CD14-positive monocyte (primary cell): ENCODE measurements at regions not wholly inside any gene's neighbourhood (a gene's known extent, or its start where the extent isn't known, plus 50 kb on each side); places are given as distances from the start of the nearest gene placed in this dataset.

Experiments used
- DNase-seq, 3 donors: peaks; one replicate each; pipeline ENCODE4 v3.0.0-alpha.2; 2011 to 2022
- H2AFZ ChIP-seq: 2 replicates; pipeline ENCODE4 v1.6.0; 2012; ENCODE audit warnings: mild to moderate bottlenecking, low read depth, low read length, inconsistent platforms; ENCODE audit not compliant: insufficient read depth, poor library complexity, severe bottlenecking
- H3K27ac ChIP-seq, 2 donors: 1 replicate in 1 of 2; 2 replicates in 1 of 2; pipeline ENCODE4 v1.5.1; 2012 to 2013; ENCODE audit warnings: low read length in 2 of 2, control low read depth in 1 of 2, inconsistent platforms in 1 of 2, low read depth in 1 of 2, mild to moderate bottlenecking in 1 of 2
- H3K27me3 ChIP-seq, 2 donors: one replicate each; pipeline versions ENCODE4 v1.6.0 to v1.6.1; 2011 to 2013; ENCODE audit warnings: low read length in 2 of 2; ENCODE audit not compliant: control insufficient read depth in 2 of 2, insufficient read depth in 2 of 2
- H3K36me3 ChIP-seq, 2 donors: replicated peaks in 1 of 2; 1 replicate in 1 of 2; 2 replicates in 1 of 2; pipeline versions ENCODE4 v1.5.1 to v1.6.1; 2012 to 2013; ENCODE audit warnings: low read length in 2 of 2, control low read depth in 1 of 2, inconsistent platforms in 1 of 2, mild to moderate bottlenecking in 1 of 2; ENCODE audit not compliant: insufficient read depth in 2 of 2, control insufficient read depth in 1 of 2
- H3K4me1 ChIP-seq, 2 donors: 1 replicate in 1 of 2; 2 replicates in 1 of 2; pipeline versions ENCODE4 v1.5.1 to v1.6.1; 2012 to 2013; ENCODE audit warnings: low read length in 2 of 2, control low read depth in 1 of 2, inconsistent platforms in 1 of 2, mild to moderate bottlenecking in 1 of 2, moderate library complexity in 1 of 2; ENCODE audit not compliant: insufficient read depth in 2 of 2, control insufficient read depth in 1 of 2
- H3K4me2 ChIP-seq: replicated peaks from 2 replicates; pipeline ENCODE3; 2012; ENCODE audit warnings: low read length, moderate library complexity, mild to moderate bottlenecking; ENCODE audit not compliant: poor library complexity, severe bottlenecking; ENCODE audit errors: extremely low read depth
- H3K4me3 ChIP-seq, 3 experiments: fragments of 200-600 bp in 1 of 3; sonication (generic) in 1 of 3; replicated peaks in 1 of 3; 1 replicate in 2 of 3; 2 replicates in 1 of 3; pipeline ENCODE4 v1.5.1; 2011 to 2013; ENCODE audit warnings: low read length in 3 of 3, mild to moderate bottlenecking in 3 of 3, control low read depth in 2 of 3, low read depth in 2 of 3, inconsistent platforms in 1 of 3, moderate library complexity in 1 of 3
- H3K79me2 ChIP-seq: 2 replicates; pipeline ENCODE4 v1.6.0; 2012; ENCODE audit warnings: mild to moderate bottlenecking, control low read depth, inconsistent platforms, low read length, moderate library complexity; ENCODE audit not compliant: insufficient read depth
- H3K9ac ChIP-seq: 2 replicates; pipeline ENCODE4 v1.6.0; 2017; ENCODE audit warnings: low read length, mild to moderate bottlenecking; ENCODE audit not compliant: insufficient read depth, poor library complexity, severe bottlenecking
- H3K9me3 ChIP-seq, 2 donors: replicated peaks in 1 of 2; 1 replicate in 1 of 2; 2 replicates in 1 of 2; pipeline versions ENCODE4 v1.5.1 to v1.6.1; 2012 to 2013; ENCODE audit warnings: low read length in 2 of 2, control low read depth in 1 of 2; ENCODE audit not compliant: control insufficient read depth in 1 of 2, insufficient read depth in 1 of 2
- H4K20me1 ChIP-seq: 2 replicates; pipeline ENCODE4 v1.6.0; 2012; ENCODE audit warnings: mild to moderate bottlenecking, low read length, control low read depth, moderate library complexity; ENCODE audit not compliant: insufficient read depth
- H3K27ac Mint-ChIP-seq, 7 donors: one replicate each; pipeline ENCODE4 v1.8.0; 2020; ENCODE audit warnings: mild to moderate bottlenecking in 7 of 7, mixed read lengths in 7 of 7, moderate library complexity in 6 of 7, inconsistent platforms in 2 of 7
- H3K27me3 Mint-ChIP-seq, 3 donors: one replicate each; pipeline ENCODE4 v1.8.0; 2021 to 2022; ENCODE audit warnings: low read depth in 3 of 3, mild to moderate bottlenecking in 3 of 3, mixed read lengths in 3 of 3, moderate library complexity in 3 of 3, inconsistent platforms in 1 of 3
- H3K36me3 Mint-ChIP-seq, 2 donors: one replicate each; pipeline ENCODE4 v1.8.0; 2020; ENCODE audit warnings: mixed read lengths in 2 of 2, inconsistent platforms in 1 of 2, mild to moderate bottlenecking in 1 of 2
- H3K4me1 Mint-ChIP-seq: one replicate; pipeline ENCODE4 v1.8.0; 2020; ENCODE audit warnings: mild to moderate bottlenecking, mixed read lengths
- H3K4me3 Mint-ChIP-seq, 2 donors: one replicate each; pipeline ENCODE4 v1.8.0; 2020; ENCODE audit warnings: mild to moderate bottlenecking in 2 of 2, mixed read lengths in 2 of 2, moderate library complexity in 1 of 2
- H3K9me3 Mint-ChIP-seq, 7 donors: one replicate each; pipeline ENCODE4 v1.8.0; 2020 to 2022; ENCODE audit warnings: mixed read lengths in 7 of 7, mild to moderate bottlenecking in 6 of 7, moderate library complexity in 6 of 7, inconsistent platforms in 2 of 7
- CTCF ChIP-seq: fragments of 200-600 bp; IDR thresholded peaks from one replicate; pipeline ENCODE4 v1.8.0; 2022; ENCODE audit warnings: antibody characterized with exemption, mild to moderate bottlenecking
- WGBS: methylation state at CpG from one replicate; pipeline ENCODE4 v1.1.5; 2013; ENCODE audit warnings: missing lambda C conversion rate; ENCODE audit not compliant: insufficient coverage; 5-methylcytosine and 5-hydroxymethylcytosine counted together
- intact Hi-C, 2 donors: fragments of 100-400 bp; cut with micrococcal nuclease; formaldehyde crosslinking; loops; one replicate each; pipeline versions ENCODE4 v1.15.0 to v1.15.1; 2023

DNA sequence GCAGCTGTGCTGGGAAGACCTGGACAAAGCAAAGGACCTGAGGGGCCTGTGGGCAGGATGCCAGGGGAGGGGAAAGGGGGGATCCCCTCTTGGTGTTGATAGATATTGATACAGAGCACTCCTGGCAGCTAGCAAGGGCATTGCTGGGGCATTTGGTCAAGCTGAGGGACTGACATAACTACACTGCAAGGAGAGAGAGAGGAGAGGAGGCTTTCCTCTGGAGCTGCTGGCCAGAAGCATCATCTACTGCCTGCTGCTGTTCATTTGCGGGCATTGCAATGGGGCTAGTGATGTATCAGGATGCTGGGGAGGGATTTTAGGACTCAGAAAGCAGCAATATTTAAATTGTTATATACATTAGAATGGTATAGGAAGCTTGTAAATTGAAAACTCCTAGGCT, 142.0 kb downstream of the ZNF648 start:
- intact Hi-C loops, result no loop called here
- WGBS, result no CpG with 5 or more reads among the region's 1 CpG
- no peak overlapping the region for H3K4me3 Mint-ChIP-seq

DNA sequence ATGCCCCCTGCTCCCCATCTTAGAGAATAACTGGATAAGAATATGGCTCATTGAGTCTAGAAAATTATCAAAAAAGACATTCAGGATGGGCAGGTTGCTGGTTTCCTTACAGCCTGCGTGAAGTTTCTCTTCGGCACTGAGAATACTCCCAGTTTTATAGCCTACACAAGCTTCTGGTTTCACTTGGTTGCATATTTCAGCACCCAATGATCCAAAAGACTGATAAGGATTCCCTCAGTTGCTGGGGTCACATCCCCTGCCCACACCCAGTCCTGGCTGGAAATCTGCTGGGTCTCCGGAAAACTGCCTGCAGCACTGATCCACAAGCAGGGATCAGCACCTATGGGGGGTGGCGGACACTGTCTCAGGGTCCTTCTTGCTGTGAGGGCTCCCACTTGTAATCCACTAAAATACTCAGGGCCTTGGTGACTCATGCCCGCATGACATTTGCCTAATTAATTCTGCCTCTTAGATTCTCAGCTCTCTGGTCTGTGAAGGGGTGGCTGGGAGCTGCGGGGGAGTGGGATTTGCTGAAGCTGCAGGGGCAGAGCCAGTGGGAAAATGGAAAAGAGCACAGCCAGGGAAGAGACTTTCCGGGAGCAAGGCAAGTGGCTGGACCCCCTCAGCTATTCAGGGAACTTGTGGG, 142.5 kb downstream of the ZNF648 start:
- no peaks in the 10 kb centered on the region for H3K36me3 ChIP-seq
- H2AFZ ChIP-seq, result no peak overlapping the region
- intact Hi-C loops, result no loop called here
- Mint-ChIP-seq H3K4me3 (no peak overlapping the region), H3K27ac (no peak overlapping the region), H3K9me3 (peaks cover 4 to 16% (median 11%) of the 10 kb centered on the region in 7 donors), H3K27me3 (peaks cover 0 to 2% (median 2%) of the 10 kb centered on the region in 3 donors), H3K36me3 (no peaks in the 10 kb centered on the region), H3K4me1 (no peaks in the 10 kb centered on the region)
- H3K27ac ChIP-seq, result no peak overlapping the region
- no peaks in the 10 kb centered on the region for H4K20me1 ChIP-seq
- no peak for DNase-seq
- H3K9me3 ChIP-seq, result peaks cover 0 to 20% of the 10 kb centered on the region in 2 donors
- no peak overlapping the region for H3K9ac ChIP-seq
- H3K4me2 ChIP-seq, result no peak overlapping the region
- no peak overlapping the region for H3K4me3 ChIP-seq
- H3K4me1 ChIP-seq, result no peaks in the 10 kb centered on the region
- no peaks in the 10 kb centered on the region for H3K27me3 ChIP-seq
- 77% methylated on average over 5 of the region's 7 CpGs for WGBS
- TF ChIP-seq CTCF, result no peak
- no peaks in the 10 kb centered on the region for H3K79me2 ChIP-seq

More for the DNA sequence above, 142.0 kb downstream of the ZNF648 start:
- Histone ChIP-seq H3K4me1 (no peaks in the 10 kb centered on the region), H2AFZ (no peak overlapping the region), H3K79me2 (no peaks in the 10 kb centered on the region), H3K4me3 (no peak overlapping the region), H3K9me3 (peaks cover 0 to 20% of the 10 kb centered on the region in 2 donors), H3K4me2 (no peak overlapping the region), H4K20me1 (no peaks in the 10 kb centered on the region), H3K27me3 (no peaks in the 10 kb centered on the region), H3K9ac (no peak overlapping the region), H3K27ac (no peak overlapping the region), H3K36me3 (no peaks in the 10 kb centered on the region)
- DNase-seq, result no peak
- H3K9me3 Mint-ChIP-seq, result peaks cover 4 to 21% (median 10%) of the 10 kb centered on the region in 7 donors
- H3K36me3 Mint-ChIP-seq, result no peaks in the 10 kb centered on the region
- H3K27ac Mint-ChIP-seq, result no peak overlapping the region
- no peak for TF ChIP-seq CTCF
- peaks cover 0 to 2% (median 2%) of the 10 kb centered on the region in 3 donors for H3K27me3 Mint-ChIP-seq
- no peaks in the 10 kb centered on the region for H3K4me1 Mint-ChIP-seq
